Transverse colon (tissue), 3 donors: ENCODE measurements at regions not wholly inside any gene's neighbourhood (a gene's known extent, or its start where the extent isn't known, plus 50 kb on each side); places are given as distances from the start of the nearest gene placed in this dataset.

ENCODE experiments used
- CTCF ChIP-seq, 5 experiments: fragments of 200-600 bp in 3 of 5; fragments of 450-650 bp in 2 of 5; sonication (generic) in 3 of 5; IDR thresholded peaks; 1 replicate in 2 of 5; 2 replicates in 3 of 5; pipeline ENCODE4 v1.5.1; 2016 to 2017; ENCODE audit warnings: antibody characterized with exemption in 5 of 5, inconsistent platforms in 3 of 5, mild to moderate bottlenecking in 2 of 5, moderate library complexity in 1 of 5
- EP300 ChIP-seq: sonication (generic); formaldehyde crosslinking; IDR thresholded peaks from one replicate; pipeline ENCODE4 v1.6.1; 2017; ENCODE audit warnings: antibody characterized with exemption, low read depth

- no peak for TF ChIP-seq CTCF (IDR thresholded peaks at IDR 0.05)
- TF ChIP-seq EP300, result no peak
Measured at GRCh38 chr1:57623791-57624538, 200.1 kb upstream of the DAB1 start.
